ENCODE measurements at regions not wholly inside any gene's neighbourhood (a gene's known extent, or its start where the extent isn't known, plus 50 kb on each side); places are given as distances from the start of the nearest gene placed in this dataset.

DNA sequence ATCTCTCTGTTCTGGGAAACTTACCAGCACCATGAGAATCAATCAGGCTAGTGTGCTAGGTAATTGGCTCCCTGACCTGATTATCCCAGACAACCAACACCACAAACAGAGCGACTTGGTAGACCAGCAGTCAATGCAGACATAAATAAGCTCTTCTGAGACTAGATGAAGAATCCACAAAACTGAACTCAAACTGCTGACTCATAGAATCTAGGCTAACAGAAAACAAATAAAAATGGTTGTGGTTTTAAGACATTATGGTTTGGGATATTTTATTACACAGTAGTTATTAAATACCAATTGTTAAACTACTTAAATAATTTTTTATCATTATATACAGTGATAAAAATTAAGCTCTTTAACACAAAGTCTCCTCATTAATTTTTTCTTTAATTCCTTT lies 535.7 kb downstream of the COL11A1 start:
- WGBS (ENCODE audit: insufficient coverage), result no CpG with 5 or more reads among the region's 1 CpG
- no peak overlapping the region for H3K4me3 ChIP-seq (ENCODE audit: low read depth, low read length)
- no peaks in the 10 kb centered on the region for H3K9me3 ChIP-seq (ENCODE audit: control insufficient read depth, insufficient read depth, low read length)
- H3K27ac ChIP-seq (ENCODE audit: low read depth, low read length), result no peak overlapping the region
- DNase-seq (ENCODE audit: low read depth in 4 of 6, low spot score in 6 of 6), result no peak
- no peaks in the 10 kb centered on the region for H3K4me1 ChIP-seq (ENCODE audit: control insufficient read depth, insufficient read depth, low read length)
- no peaks in the 10 kb centered on the region for H3K27me3 ChIP-seq (ENCODE audit: control insufficient read depth, insufficient read depth, low read length)
- H3K36me3 ChIP-seq (ENCODE audit: control insufficient read depth, insufficient read depth, low read length), result no peaks in the 10 kb centered on the region

DNA sequence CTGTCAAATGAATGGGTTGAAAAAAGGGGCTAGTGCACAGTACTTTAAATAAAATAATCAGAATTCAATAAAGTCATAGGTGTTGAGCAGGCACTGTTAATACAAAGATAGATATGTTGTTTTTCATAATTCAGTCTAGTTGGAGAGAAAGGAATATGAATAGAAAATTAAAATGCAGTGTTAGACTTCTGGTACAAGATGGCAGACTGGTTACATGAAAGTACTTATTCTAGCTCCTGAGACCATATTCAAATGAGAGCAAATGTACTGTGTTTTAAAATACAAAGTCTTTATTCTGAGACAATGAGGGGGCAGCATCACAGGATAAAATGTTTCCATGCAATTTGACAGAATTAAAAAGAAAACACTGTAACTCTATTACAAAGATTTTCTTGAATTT lies 542.1 kb downstream of the COL11A1 start:
- H3K4me1 ChIP-seq (ENCODE audit: control insufficient read depth, insufficient read depth, low read length), result no peaks in the 10 kb centered on the region
- no peaks in the 10 kb centered on the region for H3K27me3 ChIP-seq (ENCODE audit: control insufficient read depth, insufficient read depth, low read length)
- H3K9me3 ChIP-seq (ENCODE audit: control insufficient read depth, insufficient read depth, low read length), result no peaks in the 10 kb centered on the region
- H3K27ac ChIP-seq (ENCODE audit: low read depth, low read length), result no peak overlapping the region
- no peak overlapping the region for H3K4me3 ChIP-seq (ENCODE audit: low read depth, low read length)
- no peaks in the 10 kb centered on the region for H3K36me3 ChIP-seq (ENCODE audit: control insufficient read depth, insufficient read depth, low read length)
- DNase-seq (ENCODE audit: low read depth in 4 of 6, low spot score in 6 of 6), result peak in 2 of 6 donors; percentile 4 to 34

DNA sequence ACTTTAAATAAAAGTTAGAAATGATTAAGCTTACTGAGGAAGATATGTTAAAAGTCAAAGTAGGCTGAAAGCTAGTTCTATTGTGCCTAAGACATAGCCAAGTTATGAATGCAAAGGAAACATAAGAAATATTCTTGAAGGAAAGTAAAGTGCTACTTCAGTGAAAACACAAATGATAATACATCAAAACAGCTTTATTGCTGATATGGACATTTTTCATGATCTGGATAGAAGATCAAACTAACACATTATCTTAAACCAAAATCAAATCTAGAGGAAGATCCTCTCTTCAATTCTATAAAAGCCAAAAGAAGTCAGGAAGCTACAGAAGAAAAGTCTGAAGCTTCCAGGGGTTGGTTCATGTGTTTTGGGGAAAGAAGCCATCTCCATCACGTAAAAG lies 545.9 kb downstream of the COL11A1 start:
- H3K4me3 ChIP-seq (ENCODE audit: low read depth, low read length), result no peak overlapping the region
- H3K36me3 ChIP-seq (ENCODE audit: control insufficient read depth, insufficient read depth, low read length), result no peaks in the 10 kb centered on the region
- WGBS (ENCODE audit: insufficient coverage), result 100% methylated on average over 1 of the region's 1 CpG
- H3K27me3 ChIP-seq (ENCODE audit: control insufficient read depth, insufficient read depth, low read length), result no peaks in the 10 kb centered on the region
- DNase-seq (ENCODE audit: low read depth in 4 of 6, low spot score in 6 of 6), result no peak
- H3K4me1 ChIP-seq (ENCODE audit: control insufficient read depth, insufficient read depth, low read length), result no peaks in the 10 kb centered on the region
- no peak overlapping the region for H3K27ac ChIP-seq (ENCODE audit: low read depth, low read length)
- no peaks in the 10 kb centered on the region for H3K9me3 ChIP-seq (ENCODE audit: control insufficient read depth, insufficient read depth, low read length)

DNA sequence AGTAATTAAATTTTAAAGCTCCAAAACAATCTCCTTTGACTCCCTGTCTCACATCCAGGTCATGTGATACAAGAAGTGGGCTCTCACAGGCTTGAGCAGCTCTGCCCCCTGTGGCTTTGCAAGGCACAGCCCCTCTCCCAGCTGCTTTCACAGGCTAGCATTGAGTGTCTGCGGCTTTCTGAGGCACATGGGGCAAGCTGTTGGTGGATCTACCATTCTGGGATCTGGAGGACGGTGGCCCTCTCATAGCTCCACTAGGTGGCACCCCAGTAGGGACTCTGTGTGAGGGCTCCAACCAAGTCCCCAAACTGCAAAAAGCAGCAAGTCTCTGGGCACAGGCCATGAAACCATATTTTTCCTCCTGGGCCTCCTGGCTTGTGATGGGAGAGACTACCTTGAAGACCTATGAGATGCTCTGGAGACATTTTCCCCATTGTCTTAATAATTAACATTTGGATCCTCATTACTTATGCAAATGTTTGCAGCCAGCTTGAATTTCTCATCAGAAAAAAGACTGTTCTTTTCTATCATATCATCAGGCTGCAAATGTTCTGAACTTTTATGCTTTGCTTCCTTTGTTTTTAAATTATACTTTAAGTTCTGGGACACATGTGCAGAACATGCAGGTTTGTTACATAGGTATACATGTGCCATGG lies 554.1 kb upstream of the OLFM3 start:
- Histone ChIP-seq H3K27ac (ENCODE audit: low read depth, low read length) (no peak overlapping the region), H3K27me3 (ENCODE audit: control insufficient read depth, insufficient read depth, low read length) (no peaks in the 10 kb centered on the region), H3K4me1 (ENCODE audit: control insufficient read depth, insufficient read depth, low read length) (no peaks in the 10 kb centered on the region), H3K9me3 (ENCODE audit: control insufficient read depth, insufficient read depth, low read length) (no peaks in the 10 kb centered on the region), H3K4me3 (ENCODE audit: low read depth, low read length) (no peak overlapping the region), H3K36me3 (ENCODE audit: control insufficient read depth, insufficient read depth, low read length) (no peaks in the 10 kb centered on the region)
- WGBS (ENCODE audit: insufficient coverage), result 100% methylated on average over 2 of the region's 2 CpGs
- no peak for DNase-seq (ENCODE audit: low read depth in 4 of 6, low spot score in 6 of 6)

DNA sequence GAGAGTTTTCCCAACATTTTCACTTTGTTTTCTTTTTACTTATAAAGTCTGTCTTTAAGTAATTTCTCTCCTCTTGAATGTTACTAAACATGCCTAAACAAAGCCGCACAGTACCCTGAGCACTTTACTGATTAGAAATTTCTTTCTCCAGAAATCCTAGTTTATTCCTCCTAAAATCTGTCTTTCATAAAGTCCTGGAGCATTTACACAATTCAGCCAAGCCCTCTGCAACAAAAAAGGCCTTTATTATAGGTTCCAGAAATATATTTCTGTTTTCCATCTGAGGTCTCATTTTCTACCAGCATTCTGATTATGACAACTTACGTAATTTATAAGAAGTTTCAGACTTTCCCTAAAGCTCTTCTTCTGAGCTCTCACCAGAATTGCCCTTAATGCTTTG lies 549.5 kb upstream of the OLFM3 start:
- 100% methylated on average over 1 of the region's 2 CpGs for WGBS (ENCODE audit: insufficient coverage)
- H3K27ac ChIP-seq (ENCODE audit: low read depth, low read length), result no peak overlapping the region
- H3K9me3 ChIP-seq (ENCODE audit: control insufficient read depth, insufficient read depth, low read length), result no peaks in the 10 kb centered on the region
- DNase-seq (ENCODE audit: low read depth in 4 of 6, low spot score in 6 of 6), result no peak
- H3K36me3 ChIP-seq (ENCODE audit: control insufficient read depth, insufficient read depth, low read length), result no peaks in the 10 kb centered on the region
- H3K4me3 ChIP-seq (ENCODE audit: low read depth, low read length), result no peak overlapping the region
- H3K27me3 ChIP-seq (ENCODE audit: control insufficient read depth, insufficient read depth, low read length), result no peaks in the 10 kb centered on the region
- H3K4me1 ChIP-seq (ENCODE audit: control insufficient read depth, insufficient read depth, low read length), result no peaks in the 10 kb centered on the region

DNA sequence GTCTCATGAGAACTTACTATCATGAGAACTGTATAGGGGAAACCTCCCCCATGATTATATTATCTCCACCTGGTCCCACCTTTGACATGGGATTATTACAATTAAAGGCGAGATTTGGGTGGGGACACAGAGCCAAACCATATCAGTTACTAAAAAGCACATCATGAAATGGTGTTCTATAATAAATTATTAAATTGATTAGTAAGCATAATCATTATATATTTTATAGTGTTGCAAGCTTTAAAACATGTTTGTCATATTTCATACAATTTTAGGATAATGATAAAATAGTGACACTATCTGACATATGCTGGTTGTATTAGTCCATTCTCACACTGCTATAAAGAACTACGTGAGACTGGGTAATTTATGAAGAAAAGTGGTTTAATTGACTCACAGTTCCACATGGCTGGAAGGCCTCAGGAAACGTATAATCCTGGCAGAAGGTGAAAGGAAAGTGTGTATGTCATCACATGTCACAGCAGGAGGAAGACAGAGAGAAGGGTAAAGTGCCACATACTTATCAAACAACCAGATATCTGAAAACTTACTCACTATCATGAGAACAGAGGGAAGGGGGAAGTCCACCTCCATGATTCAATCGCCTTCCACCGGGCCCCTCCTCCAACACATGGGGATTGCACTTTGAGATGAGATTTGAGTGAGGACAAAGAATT lies 539.2 kb upstream of the OLFM3 start:
- Histone ChIP-seq H3K4me3 (ENCODE audit: low read depth, low read length) (no peak overlapping the region), H3K36me3 (ENCODE audit: control insufficient read depth, insufficient read depth, low read length) (no peaks in the 10 kb centered on the region), H3K27ac (ENCODE audit: low read depth, low read length) (no peak overlapping the region), H3K4me1 (ENCODE audit: control insufficient read depth, insufficient read depth, low read length) (no peaks in the 10 kb centered on the region), H3K9me3 (ENCODE audit: control insufficient read depth, insufficient read depth, low read length) (no peaks in the 10 kb centered on the region), H3K27me3 (ENCODE audit: control insufficient read depth, insufficient read depth, low read length) (no peaks in the 10 kb centered on the region)
- DNase-seq (ENCODE audit: low read depth in 4 of 6, low spot score in 6 of 6), result no peak
- WGBS (ENCODE audit: insufficient coverage), result no CpG with 5 or more reads among the region's 5 CpGs

DNA sequence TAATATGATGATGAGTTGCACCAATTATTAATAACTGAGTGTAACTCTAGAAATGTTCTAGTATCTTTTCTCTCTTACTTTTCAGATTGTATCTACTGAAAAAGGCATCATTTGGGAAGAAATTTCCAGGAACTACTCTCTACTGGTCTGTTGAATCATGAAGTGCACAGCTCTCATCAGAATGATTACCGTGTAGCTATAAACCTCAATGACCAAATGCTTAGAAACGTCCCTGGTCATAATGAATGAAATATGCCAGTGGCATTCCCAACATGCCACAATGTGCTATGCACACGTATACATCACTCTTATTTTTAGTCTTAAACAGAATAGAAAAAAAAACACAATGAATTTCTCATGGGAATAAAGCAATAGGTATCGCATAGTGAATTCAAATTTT lies 534.3 kb upstream of the OLFM3 start:
- Histone ChIP-seq H3K4me1 (ENCODE audit: control insufficient read depth, insufficient read depth, low read length) (no peaks in the 10 kb centered on the region), H3K9me3 (ENCODE audit: control insufficient read depth, insufficient read depth, low read length) (no peaks in the 10 kb centered on the region), H3K4me3 (ENCODE audit: low read depth, low read length) (no peak overlapping the region), H3K27me3 (ENCODE audit: control insufficient read depth, insufficient read depth, low read length) (no peaks in the 10 kb centered on the region), H3K36me3 (ENCODE audit: control insufficient read depth, insufficient read depth, low read length) (no peaks in the 10 kb centered on the region), H3K27ac (ENCODE audit: low read depth, low read length) (no peak overlapping the region)
- no peak for DNase-seq (ENCODE audit: low read depth in 4 of 6, low spot score in 6 of 6)
- WGBS (ENCODE audit: insufficient coverage), result 100% methylated on average over 1 of the region's 4 CpGs

DNA sequence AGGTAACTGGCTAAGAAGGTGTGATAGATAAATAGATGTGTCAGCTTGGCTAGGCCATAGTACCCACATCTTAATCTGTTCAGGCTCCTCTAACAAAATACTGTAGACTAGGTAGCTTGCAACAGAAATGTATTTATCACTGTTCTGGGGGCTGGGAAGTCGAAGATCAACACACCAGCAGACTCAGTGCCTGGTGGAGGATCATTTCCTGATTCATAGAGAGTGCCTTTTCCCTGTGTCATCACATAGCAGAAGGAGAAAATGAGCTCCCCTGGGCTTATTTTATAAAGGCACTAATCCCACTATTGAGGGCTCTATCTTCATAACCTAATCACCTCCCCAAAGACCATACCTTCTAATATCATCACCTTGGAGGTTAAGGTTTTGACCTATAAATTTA lies 532.7 kb upstream of the OLFM3 start:
- no peaks in the 10 kb centered on the region for H3K36me3 ChIP-seq (ENCODE audit: control insufficient read depth, insufficient read depth, low read length)
- no peaks in the 10 kb centered on the region for H3K9me3 ChIP-seq (ENCODE audit: control insufficient read depth, insufficient read depth, low read length)
- no CpG with 5 or more reads among the region's 1 CpG for WGBS (ENCODE audit: insufficient coverage)
- H3K27me3 ChIP-seq (ENCODE audit: control insufficient read depth, insufficient read depth, low read length), result no peaks in the 10 kb centered on the region
- H3K27ac ChIP-seq (ENCODE audit: low read depth, low read length), result no peak overlapping the region
- H3K4me3 ChIP-seq (ENCODE audit: low read depth, low read length), result no peak overlapping the region
- no peaks in the 10 kb centered on the region for H3K4me1 ChIP-seq (ENCODE audit: control insufficient read depth, insufficient read depth, low read length)
- no peak for DNase-seq (ENCODE audit: low read depth in 4 of 6, low spot score in 6 of 6)

DNA sequence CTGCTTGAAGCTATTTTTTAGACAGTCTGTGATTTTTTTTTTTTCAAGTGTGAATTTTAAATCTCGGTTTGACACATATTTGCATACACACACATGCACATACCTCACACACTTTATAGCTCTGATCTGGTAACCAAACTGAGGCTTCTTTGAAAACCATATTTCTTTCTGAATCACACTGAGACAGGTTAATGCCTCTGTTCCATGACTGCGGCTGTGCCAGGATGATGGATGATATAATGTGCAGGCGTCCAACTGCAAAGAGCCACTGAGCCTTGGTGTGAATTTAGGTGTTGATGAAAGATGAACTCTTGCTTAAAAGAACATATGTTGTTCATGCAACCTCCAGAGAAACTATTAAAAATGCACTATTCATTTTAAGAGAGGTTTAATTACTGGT lies 504.0 kb upstream of the OLFM3 start:
- no peak overlapping the region for H3K4me3 ChIP-seq (ENCODE audit: low read depth, low read length)
- no CpG with 5 or more reads among the region's 3 CpGs for WGBS (ENCODE audit: insufficient coverage)
- H3K27me3 ChIP-seq (ENCODE audit: control insufficient read depth, insufficient read depth, low read length), result no peaks in the 10 kb centered on the region
- no peak overlapping the region for H3K27ac ChIP-seq (ENCODE audit: low read depth, low read length)
- no peaks in the 10 kb centered on the region for H3K36me3 ChIP-seq (ENCODE audit: control insufficient read depth, insufficient read depth, low read length)
- H3K9me3 ChIP-seq (ENCODE audit: control insufficient read depth, insufficient read depth, low read length), result no peaks in the 10 kb centered on the region
- peak in 2 of 6 donors; percentile 9 to 79 for DNase-seq (ENCODE audit: low read depth in 4 of 6, low spot score in 6 of 6)
- no peaks in the 10 kb centered on the region for H3K4me1 ChIP-seq (ENCODE audit: control insufficient read depth, insufficient read depth, low read length)

DNA sequence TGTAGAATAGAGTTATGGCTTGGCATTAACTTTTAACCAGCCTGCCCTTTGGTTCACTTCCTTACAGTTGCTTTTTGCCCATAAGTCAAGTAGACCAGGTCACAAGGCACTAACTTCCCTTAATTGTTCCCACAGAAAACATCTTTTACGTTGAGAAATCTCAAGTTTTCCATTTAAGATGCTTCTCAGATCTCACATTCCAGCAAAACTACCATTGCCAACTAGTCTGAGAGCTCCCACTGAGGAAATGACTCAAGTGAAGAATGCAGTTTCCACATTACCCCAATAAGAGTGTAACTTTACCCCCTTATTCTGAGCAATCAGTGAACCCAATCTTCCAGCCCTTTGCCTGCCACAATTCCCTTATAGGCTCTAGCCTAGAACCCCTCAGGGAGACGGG lies 502.2 kb upstream of the OLFM3 start:
- H3K27me3 ChIP-seq (ENCODE audit: control insufficient read depth, insufficient read depth, low read length), result no peaks in the 10 kb centered on the region
- H3K4me1 ChIP-seq (ENCODE audit: control insufficient read depth, insufficient read depth, low read length), result no peaks in the 10 kb centered on the region
- no peak overlapping the region for H3K27ac ChIP-seq (ENCODE audit: low read depth, low read length)
- DNase-seq (ENCODE audit: low read depth in 4 of 6, low spot score in 6 of 6), result no peak
- H3K9me3 ChIP-seq (ENCODE audit: control insufficient read depth, insufficient read depth, low read length), result no peaks in the 10 kb centered on the region
- no peak overlapping the region for H3K4me3 ChIP-seq (ENCODE audit: low read depth, low read length)
- H3K36me3 ChIP-seq (ENCODE audit: control insufficient read depth, insufficient read depth, low read length), result no peaks in the 10 kb centered on the region
- 55% methylated on average over 1 of the region's 2 CpGs for WGBS (ENCODE audit: insufficient coverage)

Data from spinal cord (tissue), 9 donors.